HepG2 (cell line): ENCODE measurements at regions not wholly inside any gene's neighbourhood (a gene's known extent, or its start where the extent isn't known, plus 50 kb on each side); places are given as distances from the start of the nearest gene placed in this dataset.

Source experiments
- ATAC-seq: fragments of 200-7000 bp; cut with Tn5 transposase; 3 replicates; pipeline ENCODE4 v1.9.1; 2020; ENCODE audit warnings: mild to moderate bottlenecking, moderate library complexity
- BruUV-seq: library from RNA; stranded (reverse); fragments of 400-500 nt; replicated peaks from 2 replicates; lab custom pipeline; 2021; lab: Mats Ljungman, UMichigan
- CTCF ChIA-PET: fragments of 300-600 bp; formaldehyde crosslinking; extraction: SDS; loops from one replicate; lab custom pipeline; 2021; ENCODE audit warnings: low total read pairs, inconsistent platforms, low intra/inter-chr PET ratio; lab: Yijun Ruan, JAX
- POLR2A ChIA-PET: fragments of 350-600 bp; sonication (Branson Sonifier 250); formaldehyde crosslinking; loops from one replicate; lab custom pipeline; 2020; ENCODE audit warnings: antibody characterized with exemption, inconsistent platforms; lab: Yijun Ruan, JAX
- DNase-seq: peaks from one replicate; pipeline ENCODE4 v3.0.0-alpha.2; 2015; ENCODE audit warnings: low spot score
- FAIRE-seq: peaks from 3 replicates; lab custom pipeline; 2011; peaks lifted over from hg19 to GRCh38; lab: Jason Lieb, UNC
- H2AFZ ChIP-seq: one replicate; pipeline ENCODE4 v1.6.1; 2011; ENCODE audit warnings: low read length, inconsistent platforms
- H3K27ac ChIP-seq: fragments of 300-600 bp; 3 replicates; pipeline ENCODE4 v1.8.0; 2011; ENCODE audit warnings: mixed run types, mild to moderate bottlenecking, mixed read lengths, low read length, inconsistent platforms; ENCODE audit not compliant: insufficient read depth; ENCODE audit errors: extremely low read length
- H3K27me3 ChIP-seq, 2 experiments: fragments of 200-600 bp in 1 of 2; 2 replicates in 1 of 2; 3 replicates in 1 of 2; pipeline versions ENCODE4 v1.6.0 to v1.8.0; 2011; ENCODE audit warnings: low read length in 2 of 2, mild to moderate bottlenecking in 2 of 2, moderate library complexity in 2 of 2, inconsistent platforms in 1 of 2; ENCODE audit not compliant: insufficient read depth in 2 of 2, control insufficient read depth in 1 of 2
- H3K36me3 ChIP-seq, 2 experiments: fragments of 200-600 bp in 1 of 2; replicated peaks in 1 of 2; 2 replicates in 1 of 2; 3 replicates in 1 of 2; pipeline versions ENCODE4 v1.5.1 to v1.8.0; 2011; ENCODE audit warnings: low read length in 2 of 2, inconsistent platforms in 1 of 2; ENCODE audit not compliant: insufficient read depth in 2 of 2, control insufficient read depth in 1 of 2
- H3K4me1 ChIP-seq: 2 replicates; pipeline ENCODE4 v1.5.1; 2012; ENCODE audit warnings: low read length, inconsistent platforms; ENCODE audit not compliant: insufficient read depth
- H3K4me2 ChIP-seq: 2 replicates; pipeline ENCODE4 v1.6.0; 2011; ENCODE audit warnings: low read depth, low read length, inconsistent platforms
- H3K4me3 ChIP-seq, 3 experiments: fragments of 200-600 bp in 1 of 3; sonication (generic), shearing (Covaris generic) in 1 of 3; replicated peaks in 1 of 3; 2 replicates each; pipeline ENCODE4 v1.5.1; 2011 to 2016; ENCODE audit warnings: low read length in 3 of 3, inconsistent platforms in 2 of 3, low read depth in 2 of 3, mild to moderate bottlenecking in 2 of 3, control low read depth in 1 of 3, mixed read lengths in 1 of 3; ENCODE audit not compliant: insufficient read depth in 1 of 3
- H3K79me2 ChIP-seq: one replicate; pipeline ENCODE4 v1.6.1; 2011; ENCODE audit warnings: low read length, inconsistent platforms; ENCODE audit not compliant: insufficient read depth
- H3K9ac ChIP-seq: 2 replicates; pipeline ENCODE4 v1.6.0; 2011; ENCODE audit warnings: mild to moderate bottlenecking, low read depth, low read length, inconsistent platforms; ENCODE audit not compliant: insufficient read depth
- H3K9me3 ChIP-seq: 2 replicates; pipeline ENCODE4 v1.5.1; 2012; ENCODE audit warnings: mild to moderate bottlenecking, low read length
- H4K20me1 ChIP-seq: 2 replicates; pipeline ENCODE4 v1.6.0; 2011; ENCODE audit warnings: inconsistent platforms, mild to moderate bottlenecking, low read length, moderate library complexity; ENCODE audit not compliant: insufficient read depth
- MYNN ChIP-seq: sonication (generic); formaldehyde crosslinking; IDR thresholded peaks from 2 replicates; pipeline ENCODE4 v1.4.0; 2020; ENCODE audit warnings: mild to moderate bottlenecking, low read depth, missing genetic modification reagents
- SMC3 ChIP-seq: IDR thresholded peaks from 2 replicates; pipeline ENCODE4 v1.6.1; 2011; ENCODE audit warnings: low read length, improper control_type of control experiment
- STAG1 ChIP-seq: sonication (generic); formaldehyde crosslinking; IDR thresholded peaks from 2 replicates; pipeline ENCODE4 v1.4.0; 2020; ENCODE audit warnings: missing genetic modification reagents
- ZC3H13 ChIP-seq: sonication (generic); formaldehyde crosslinking; IDR thresholded peaks from 2 replicates; pipeline ENCODE4 v1.8.1; 2023; ENCODE audit warnings: mild to moderate bottlenecking, missing genetic modification reagents, moderate library complexity
- in situ Hi-C: cut with HindIII; loops from 2 replicates; pipeline ENCODE4 v1.10.0; 2017; ENCODE audit warnings: low pct_unique_long_range_greater_than_20kb; ENCODE audit not compliant: extremely low pct_ligation_motif_present
- intact Hi-C: fragments of 100-400 bp; cut with micrococcal nuclease; formaldehyde crosslinking; loops from one replicate; pipeline ENCODE4 v1.10.0; 2022; ENCODE audit not compliant: unreplicated experiment
- TF ChIP-seq, protein P1 (sequence below): sonication (generic); formaldehyde crosslinking; IDR thresholded peaks from 2 replicates; pipeline ENCODE4 v1.5.0; 2020; ENCODE audit warnings: mild to moderate bottlenecking, missing genetic modification reagents, moderate library complexity
- TF ChIP-seq, protein P2 (sequence below): sonication (generic); formaldehyde crosslinking; IDR thresholded peaks from 2 replicates; pipeline ENCODE4 v1.4.0; 2020; ENCODE audit warnings: missing genetic modification reagents, mild to moderate bottlenecking, borderline replicate concordance

DNA sequence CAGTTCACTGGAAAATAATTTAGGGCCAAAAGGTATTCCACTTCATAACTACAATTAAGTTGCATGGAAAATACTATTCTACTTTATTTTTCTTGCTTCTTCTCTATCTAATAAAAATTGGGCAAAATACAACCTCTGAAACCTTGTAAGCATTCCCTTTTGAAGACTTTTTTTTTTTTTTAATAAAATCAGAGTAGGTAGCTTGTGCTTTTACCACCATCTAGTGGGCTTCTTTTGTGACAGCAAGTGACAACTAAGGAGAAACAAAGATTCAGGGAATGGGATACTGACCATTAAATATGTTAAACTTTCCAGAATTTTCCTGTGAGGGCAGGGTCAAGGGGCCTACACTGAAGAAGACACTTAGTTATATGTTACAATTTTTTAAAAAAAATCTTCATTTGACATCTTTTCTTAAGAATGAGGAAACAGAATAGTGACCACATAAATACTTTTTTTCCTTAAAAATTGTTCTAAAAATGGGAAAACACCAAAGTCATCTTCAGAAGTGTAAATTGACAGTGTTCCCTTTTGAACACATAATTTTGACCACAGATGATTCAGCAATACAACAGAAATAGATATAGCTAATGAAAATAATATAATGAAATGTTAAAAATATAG, 1183.2 kb upstream of the ACVR2A start:
- no peak overlapping the region for H3K27ac ChIP-seq
- no peaks in the 10 kb centered on the region for H3K36me3 ChIP-seq
- H3K79me2 ChIP-seq, result no peaks in the 10 kb centered on the region
- H4K20me1 ChIP-seq, result no peaks in the 10 kb centered on the region
- no peaks in the 10 kb centered on the region for H3K27me3 ChIP-seq
- POLR2A ChIA-PET, result no interaction called here
- H3K4me3 ChIP-seq, result no peak overlapping the region
- DNase-seq (peak; percentile 23), FAIRE-seq (peak; percentile 78), ATAC-seq (no peak)
- H3K9ac ChIP-seq, result no peak overlapping the region
- no peak overlapping the region for H2AFZ ChIP-seq
- BruUV-seq, result no TSS peak
- no peaks in the 10 kb centered on the region for H3K4me1 ChIP-seq
- in situ Hi-C loops, result no loop called here
- CTCF ChIA-PET, result no interaction called here
- no peaks in the 10 kb centered on the region for H3K9me3 ChIP-seq
- intact Hi-C loops, result no loop called here
- no peak overlapping the region for H3K4me2 ChIP-seq
- TF ChIP-seq, protein P1, sequence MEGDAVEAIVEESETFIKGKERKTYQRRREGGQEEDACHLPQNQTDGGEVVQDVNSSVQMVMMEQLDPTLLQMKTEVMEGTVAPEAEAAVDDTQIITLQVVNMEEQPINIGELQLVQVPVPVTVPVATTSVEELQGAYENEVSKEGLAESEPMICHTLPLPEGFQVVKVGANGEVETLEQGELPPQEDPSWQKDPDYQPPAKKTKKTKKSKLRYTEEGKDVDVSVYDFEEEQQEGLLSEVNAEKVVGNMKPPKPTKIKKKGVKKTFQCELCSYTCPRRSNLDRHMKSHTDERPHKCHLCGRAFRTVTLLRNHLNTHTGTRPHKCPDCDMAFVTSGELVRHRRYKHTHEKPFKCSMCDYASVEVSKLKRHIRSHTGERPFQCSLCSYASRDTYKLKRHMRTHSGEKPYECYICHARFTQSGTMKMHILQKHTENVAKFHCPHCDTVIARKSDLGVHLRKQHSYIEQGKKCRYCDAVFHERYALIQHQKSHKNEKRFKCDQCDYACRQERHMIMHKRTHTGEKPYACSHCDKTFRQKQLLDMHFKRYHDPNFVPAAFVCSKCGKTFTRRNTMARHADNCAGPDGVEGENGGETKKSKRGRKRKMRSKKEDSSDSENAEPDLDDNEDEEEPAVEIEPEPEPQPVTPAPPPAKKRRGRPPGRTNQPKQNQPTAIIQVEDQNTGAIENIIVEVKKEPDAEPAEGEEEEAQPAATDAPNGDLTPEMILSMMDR (CRISPR knock-in tag), result peak; percentile 63
- TF ChIP-seq, protein P2, sequence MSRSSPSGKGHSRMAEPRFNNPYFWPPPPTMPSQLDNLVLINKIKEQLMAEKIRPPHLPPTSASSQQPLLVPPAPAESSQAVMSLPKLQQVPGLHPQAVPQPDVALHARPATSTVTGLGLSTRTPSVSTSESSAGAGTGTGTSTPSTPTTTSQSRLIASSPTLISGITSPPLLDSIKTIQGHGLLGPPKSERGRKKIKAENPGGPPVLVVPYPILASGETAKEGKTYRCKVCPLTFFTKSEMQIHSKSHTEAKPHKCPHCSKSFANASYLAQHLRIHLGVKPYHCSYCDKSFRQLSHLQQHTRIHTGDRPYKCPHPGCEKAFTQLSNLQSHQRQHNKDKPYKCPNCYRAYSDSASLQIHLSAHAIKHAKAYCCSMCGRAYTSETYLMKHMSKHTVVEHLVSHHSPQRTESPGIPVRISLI (CRISPR knock-in tag), result peak; percentile 76; the same call in 1 of the 2 replicates
- TF ChIP-seq STAG1 (peak; percentile 81), MYNN (no peak), ZC3H13 (CRISPR knock-in tag) (no peak), SMC3 (peak; percentile 62)
